ENCODE measurements at regions not wholly inside any gene's neighbourhood (a gene's known extent, or its start where the extent isn't known, plus 50 kb on each side); places are given as distances from the start of the nearest gene placed in this dataset.

GRCh38 chr6:55117267-55117666, 57.0 kb upstream of the HCRTR2 start:
- TF ChIP-seq RXRA (IDR thresholded peaks at IDR 0.05) (no peak), CTCF (IDR thresholded peaks at IDR 0.05; ENCODE audit: low read depth, low read length, missing input control) (no peak), HNF4G (IDR thresholded peaks at IDR 0.05) (no peak), RAD21 (IDR thresholded peaks at IDR 0.05) (no peak), MAX (IDR thresholded peaks at IDR 0.05) (no peak)
